Posterior vena cava (tissue), 2 donors: ENCODE measurements at regions not wholly inside any gene's neighbourhood (a gene's known extent, or its start where the extent isn't known, plus 50 kb on each side); places are given as distances from the start of the nearest gene placed in this dataset.
"Not testable (repeated sequence)": the region's sequence is repeated elsewhere in the genome, so short reads cannot be mapped to it uniquely, and the experiment has no call there.

Experiments used
- DNase-seq: peaks from one replicate; pipeline ENCODE4 v3.0.0-alpha.2; 2020; ENCODE audit warnings: low spot score
- intact Hi-C, 2 donors: fragments of 100-400 bp; cut with DNase I; formaldehyde crosslinking; loops; one replicate each; pipeline versions ENCODE4 v1.14.1 to v1.14.2; 2022 to 2023
- donor health status: DM: yes; HTN: yes; CAD: no.
- donor health status: DM: yes; HTN: yes; CAD: no.

DNA sequence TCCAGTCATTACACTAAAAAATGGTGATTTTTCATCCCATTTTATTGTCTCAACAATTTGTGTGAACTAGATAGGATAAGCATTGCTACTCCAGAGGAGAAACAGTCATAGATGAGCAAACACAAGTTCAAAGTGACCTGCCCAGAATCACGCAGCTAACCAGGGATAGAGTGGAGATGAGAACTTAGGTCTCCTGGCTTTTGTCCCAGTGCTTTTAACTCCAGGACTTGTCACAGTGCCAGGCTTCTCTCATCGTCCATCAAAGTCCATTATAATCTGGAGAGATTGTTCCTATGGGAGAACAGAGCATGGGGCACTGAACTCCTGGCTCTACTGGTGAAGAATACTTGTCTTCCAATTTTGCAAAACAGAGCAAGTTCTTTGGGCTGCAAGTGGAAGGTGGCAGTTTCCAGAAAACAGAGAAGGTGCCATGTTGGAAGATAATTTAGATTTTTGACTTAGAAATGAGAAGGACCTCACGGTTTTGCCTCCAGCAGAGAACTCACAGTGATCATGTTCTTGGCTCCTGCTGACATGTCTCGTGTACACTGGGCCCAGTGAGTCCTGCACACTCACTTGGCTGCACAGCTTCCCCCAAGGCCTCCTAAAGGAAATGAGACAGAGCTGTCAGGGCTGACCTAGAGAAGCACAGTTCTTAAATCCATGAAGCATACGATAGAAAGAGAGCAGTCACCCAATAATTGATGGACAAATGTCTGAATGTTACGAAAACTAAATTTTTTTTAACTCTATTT is 322.9 kb upstream of the NRP1 start:
- DNase-seq = no peak

DNA sequence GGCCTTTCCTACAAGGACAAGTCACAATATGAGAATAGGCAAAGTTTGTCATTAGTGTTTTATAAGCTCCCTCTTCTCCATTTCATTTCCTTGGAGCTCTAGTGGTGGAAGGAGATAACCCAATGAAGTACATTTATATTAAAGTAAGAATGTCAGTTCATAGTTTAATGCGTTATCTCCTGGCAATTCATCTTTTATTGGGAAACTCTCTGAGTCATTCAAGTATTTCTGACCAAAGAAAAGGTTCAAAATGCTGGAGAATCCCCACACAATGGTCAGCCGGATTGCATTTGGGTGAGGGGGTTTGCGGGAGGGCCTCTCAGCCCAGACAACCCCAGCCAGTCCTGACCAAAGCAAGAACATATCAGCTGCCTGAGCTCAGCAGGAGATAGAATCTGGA is 321.5 kb upstream of the NRP1 start:
- DNase-seq = no peak
- intact Hi-C loops = no loop called here

More for the DNA sequence above, 322.9 kb upstream of the NRP1 start:
- intact Hi-C loops = no loop called here

DNA sequence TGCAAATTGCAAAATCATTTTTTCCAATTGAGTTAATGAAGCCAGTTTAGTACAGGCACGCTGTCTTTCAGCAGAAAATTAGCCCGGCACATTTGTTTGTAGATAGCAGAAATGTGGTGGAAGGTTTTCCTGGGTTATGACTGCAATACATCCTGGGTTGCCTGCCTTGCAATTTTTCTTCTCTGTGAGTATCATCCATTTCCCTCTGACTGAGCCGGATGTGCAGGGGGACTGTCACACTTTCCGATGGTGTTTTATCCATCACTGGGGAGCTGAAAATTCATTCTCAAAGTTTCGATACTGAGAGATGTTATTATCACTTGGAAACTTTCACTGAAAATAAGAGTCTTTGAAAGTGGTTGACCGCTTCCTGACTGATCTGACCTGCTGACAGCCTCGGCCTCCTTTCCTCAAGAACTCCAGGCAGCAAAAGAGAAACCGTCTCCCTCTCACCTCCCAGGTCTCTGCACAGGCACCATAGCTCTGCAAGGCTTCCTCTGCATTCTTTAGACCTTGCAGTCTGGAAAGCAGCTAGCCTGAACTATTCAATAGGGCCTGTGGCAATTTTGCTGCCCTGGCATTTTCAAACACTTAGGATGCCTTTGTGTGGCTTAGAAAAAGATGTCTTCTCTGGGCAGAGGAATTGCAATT is 320.8 kb upstream of the NRP1 start:
- DNase-seq = no peak
- intact Hi-C loops = no loop called here

DNA sequence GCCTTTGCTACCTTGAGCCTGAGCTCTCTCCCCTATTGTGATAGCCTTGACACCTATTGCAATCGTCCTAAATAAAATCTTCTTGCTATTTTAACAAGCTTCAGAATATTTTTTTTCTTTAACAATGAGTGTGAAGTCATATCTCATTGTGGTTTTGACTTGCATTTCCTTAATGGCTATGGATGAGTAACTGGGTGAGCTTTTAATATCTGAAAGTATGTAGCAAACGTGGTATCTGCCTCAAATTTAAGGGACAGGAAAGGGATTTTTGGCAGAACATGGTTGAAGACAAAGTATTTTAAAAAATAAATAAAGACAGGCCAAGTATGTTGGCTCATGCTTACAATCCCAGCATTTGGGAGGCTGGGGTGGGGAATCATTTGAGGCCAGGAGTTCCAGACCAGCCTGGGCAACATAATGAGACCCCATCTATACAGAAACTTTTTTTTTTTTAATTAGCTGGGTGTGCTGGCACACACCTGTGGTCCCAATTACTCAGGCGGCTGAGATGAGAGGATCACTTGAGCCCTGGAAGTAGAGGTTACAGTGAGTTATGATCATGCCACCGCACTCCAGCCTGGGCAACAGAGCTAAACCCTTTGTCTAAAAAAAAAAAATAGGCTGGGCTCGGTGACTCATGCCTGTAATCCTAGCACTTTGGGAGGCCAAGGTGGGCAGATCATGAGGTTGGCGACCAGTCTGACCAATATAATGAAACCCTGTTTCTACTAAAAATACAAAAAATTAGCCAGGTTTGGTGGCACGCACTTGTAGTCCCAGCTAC is 319.3 kb upstream of the NRP1 start:
- intact Hi-C loops = no loop called here
- DNase-seq = no peak

DNA sequence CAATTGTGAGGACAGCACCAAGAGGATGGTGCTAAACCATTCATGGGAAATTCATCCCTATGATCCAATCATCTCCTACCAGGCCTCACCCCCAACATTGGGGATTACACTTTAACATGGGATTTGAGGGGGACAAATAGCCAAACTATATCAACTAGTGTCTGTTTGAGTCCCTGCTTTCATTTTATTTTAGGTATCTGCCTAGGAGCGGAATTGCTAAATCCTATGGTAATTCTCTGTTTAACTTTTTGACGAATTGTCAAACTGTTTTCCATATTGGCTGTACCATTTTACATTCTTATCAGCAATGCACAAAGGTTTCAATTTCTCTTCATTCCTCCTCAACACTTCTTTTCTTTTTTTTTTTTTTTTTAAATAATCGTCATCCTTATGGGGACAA is 318.4 kb upstream of the NRP1 start:
- no peak for DNase-seq
- intact Hi-C loops = no loop called here

DNA sequence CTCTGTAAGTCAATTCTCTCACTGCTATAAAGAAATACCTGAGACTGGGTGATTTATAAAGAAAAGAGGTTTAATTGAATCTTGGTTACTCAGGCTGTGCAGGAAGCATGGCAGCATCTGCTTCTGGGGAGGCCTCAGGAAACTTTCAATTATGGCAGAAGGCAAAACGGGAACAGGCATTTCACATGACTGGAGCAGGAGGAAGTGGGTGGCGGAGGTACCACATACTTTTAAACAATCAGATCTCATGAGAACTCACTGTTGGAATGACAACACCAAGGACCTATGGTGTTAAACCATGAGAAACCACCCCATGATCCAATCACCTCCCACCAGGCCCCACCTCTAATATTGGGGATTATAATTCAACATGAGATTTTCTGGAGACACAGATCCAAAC is 315.7 kb upstream of the NRP1 start:
- DNase-seq, intact Hi-C loops: not testable (repeated sequence)

- DNase-seq = no peak
- intact Hi-C loops = no loop called here
Observed at GRCh38 chr10:33643042-33643441, 308.6 kb upstream of the NRP1 start.

- intact Hi-C loops = no loop called here
Observed at GRCh38 chr10:33638891-33639290, 304.4 kb upstream of the NRP1 start.

DNA sequence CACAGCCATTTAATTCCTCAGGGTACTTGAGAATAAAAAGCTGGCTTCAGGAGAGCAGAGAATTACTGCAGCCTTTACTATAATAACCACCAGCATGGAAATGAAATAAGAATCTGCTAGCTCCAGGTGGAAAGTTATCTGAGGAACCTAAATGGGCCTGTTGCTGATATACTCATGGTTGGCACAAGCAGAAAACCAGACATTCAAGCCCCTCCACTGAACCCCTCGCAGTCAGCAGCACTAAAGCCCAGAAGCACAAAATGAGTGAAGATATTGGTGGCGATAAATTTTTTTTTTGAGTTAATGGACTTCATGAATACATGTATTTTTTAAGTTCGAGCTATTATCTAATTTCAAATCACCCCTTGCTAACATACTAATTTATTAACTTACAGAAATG is 303.9 kb upstream of the NRP1 start:
- intact Hi-C loops = no loop called here
- no peak for DNase-seq

More at GRCh38 chr10:33638891-33639290, 304.4 kb upstream of the NRP1 start:
- no peak for DNase-seq

DNA sequence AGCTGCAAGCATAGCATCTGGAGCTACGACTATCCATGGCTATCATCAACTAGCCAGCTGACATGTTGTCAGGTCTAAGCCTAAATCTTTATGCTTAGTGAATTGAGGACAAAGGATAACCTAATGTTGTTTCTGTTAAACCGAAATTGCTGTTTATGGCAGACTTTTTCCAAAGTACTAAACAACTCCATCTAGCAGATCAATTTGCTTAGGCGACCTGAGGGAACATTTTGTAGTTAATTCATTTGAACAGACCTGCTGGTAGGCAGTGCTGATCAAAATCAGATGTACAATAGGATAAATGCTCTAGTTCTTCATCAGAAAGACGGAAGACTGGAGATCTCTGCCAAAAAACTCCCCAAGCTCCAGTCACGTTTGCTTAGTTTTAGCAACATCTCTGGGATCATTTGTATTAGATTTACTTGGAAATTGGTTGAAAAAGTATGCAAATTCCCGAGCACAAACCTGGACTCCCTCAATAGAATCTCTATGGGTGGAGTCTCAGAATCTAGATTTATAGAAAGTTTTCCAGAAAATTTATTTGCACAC is 301.6 kb upstream of the NRP1 start:
- intact Hi-C loops = no loop called here
- no peak for DNase-seq

GRCh38 chr10:33632432-33632831 is 298.0 kb upstream of the NRP1 start:
- intact Hi-C loops = no loop called here
- no peak for DNase-seq

GRCh38 chr10:33631991-33632390 is 297.5 kb upstream of the NRP1 start:
- intact Hi-C loops = no loop called here

GRCh38 chr10:33630761-33631160 is 296.3 kb upstream of the NRP1 start:
- intact Hi-C loops = no loop called here
- no peak for DNase-seq

More at GRCh38 chr10:33631991-33632390, 297.5 kb upstream of the NRP1 start:
- no peak for DNase-seq

DNA sequence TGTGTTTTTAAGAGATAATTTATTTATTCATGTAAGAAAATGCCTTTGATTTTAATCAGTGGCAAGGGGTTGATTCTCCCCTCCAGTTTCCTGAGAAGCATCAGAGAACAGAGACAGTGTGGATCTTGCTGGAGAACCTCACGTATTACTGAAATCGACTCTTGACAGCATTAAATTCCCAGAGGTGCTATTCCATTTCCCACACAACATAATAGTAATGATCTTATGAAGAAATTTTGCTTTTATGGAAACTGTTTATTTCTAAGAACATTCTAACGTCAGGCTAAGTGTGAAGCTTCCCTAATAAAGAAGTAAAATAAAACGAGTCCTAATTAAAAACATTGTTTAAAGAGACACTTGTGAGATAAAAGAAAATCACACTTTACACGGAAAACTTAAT is 293.1 kb upstream of the NRP1 start:
- no peak for DNase-seq
- intact Hi-C loops = no loop called here

- no peak for DNase-seq
- intact Hi-C loops = no loop called here
Observed at GRCh38 chr10:33626798-33627466, 292.5 kb upstream of the NRP1 start.

DNA sequence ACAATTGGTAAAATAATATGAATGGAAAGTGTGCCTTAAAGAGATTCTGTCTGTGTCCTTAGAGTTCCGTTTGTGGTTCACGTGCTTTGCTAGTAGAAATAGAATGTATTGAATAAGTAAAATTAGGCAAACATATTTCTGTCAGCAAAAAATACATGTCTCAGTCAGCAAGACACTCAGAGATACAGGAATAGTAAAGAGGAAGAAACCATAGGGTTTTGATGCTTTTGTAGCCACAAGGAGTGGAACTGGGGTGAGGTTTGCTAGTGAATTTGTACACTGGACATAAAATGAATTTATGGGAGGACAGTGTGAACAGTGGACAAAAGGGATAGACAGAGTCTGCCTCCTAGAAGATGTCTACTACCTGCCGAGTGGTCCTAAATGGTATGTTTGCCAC is 289.2 kb upstream of the NRP1 start:
- DNase-seq = no peak
- intact Hi-C loops = no loop called here

DNA sequence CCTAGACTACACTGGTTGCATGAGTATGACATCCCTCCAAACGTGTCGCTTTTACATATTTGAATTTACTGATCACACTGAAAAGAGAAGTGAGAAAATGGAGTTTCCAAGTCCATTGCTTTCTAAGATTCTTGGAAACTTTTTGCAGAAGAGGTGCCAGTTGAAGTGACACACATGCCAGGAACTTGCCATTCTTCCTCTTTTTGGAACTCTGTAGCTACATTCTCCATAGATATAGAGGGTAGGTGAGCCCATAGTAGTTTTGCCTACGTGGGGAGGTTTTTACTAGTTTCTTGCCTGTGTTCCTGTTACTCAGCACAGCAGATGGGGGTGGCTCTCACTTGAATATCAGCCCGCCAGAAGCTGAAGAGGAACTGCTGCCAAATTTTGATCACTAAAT is 286.6 kb upstream of the NRP1 start:
- intact Hi-C loops = no loop called here
- no peak for DNase-seq

- intact Hi-C loops = no loop called here
- DNase-seq = no peak
Observed at GRCh38 chr10:33618196-33618595, 283.7 kb upstream of the NRP1 start.

- no peak for DNase-seq
- intact Hi-C loops = no loop called here
Observed at GRCh38 chr10:33617381-33618080, 283.1 kb upstream of the NRP1 start.
